ENCODE measurements at regions not wholly inside any gene's neighbourhood (a gene's known extent, or its start where the extent isn't known, plus 50 kb on each side); places are given as distances from the start of the nearest gene placed in this dataset.

DNA sequence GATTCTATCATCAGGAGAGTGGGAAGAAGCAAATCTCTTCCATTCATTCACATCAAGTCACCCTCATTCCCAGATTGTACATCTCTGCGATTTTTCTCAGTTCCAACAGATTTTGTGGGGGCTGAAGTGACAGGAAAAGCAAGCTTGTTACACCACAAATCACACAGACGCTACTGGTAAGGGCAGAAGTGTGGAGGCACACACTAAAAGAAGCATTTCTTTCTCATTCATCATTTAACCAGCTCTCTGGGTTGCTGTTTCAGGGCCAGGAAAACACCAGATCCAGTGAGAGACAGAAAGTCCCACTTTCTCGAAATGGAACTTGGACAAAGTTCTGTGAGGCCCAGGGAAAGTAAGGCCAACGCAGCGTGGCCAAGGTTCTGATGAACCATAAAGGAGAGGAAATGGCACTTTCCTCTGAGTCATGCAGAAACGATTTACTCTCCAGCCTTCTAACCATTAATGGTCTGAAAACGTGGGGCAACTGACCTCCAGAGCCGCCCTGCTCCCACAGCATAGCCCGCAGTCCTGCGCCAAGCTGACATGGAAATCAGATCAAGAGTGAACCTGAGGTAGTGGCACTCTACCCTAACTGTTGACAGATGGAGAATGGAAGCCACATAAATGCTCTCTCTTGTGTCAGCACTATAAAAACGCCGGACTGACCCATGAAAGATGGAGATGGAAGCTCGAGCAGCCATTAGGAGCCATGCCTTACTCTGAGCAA, 191.0 kb downstream of the C1D start:
- peak; percentile 30 for DNase-seq (ENCODE audit: low spot score)
- Histone ChIP-seq H3K27ac (no peak overlapping the region), H3K4me2 (no peak overlapping the region)

GRCh38 chr2:67872481-67872880, 190.3 kb downstream of the C1D start:
- H3K9me3 ChIP-seq (ENCODE audit: low read depth): no peaks in the 10 kb centered on the region
- peaks cover 5% of the 10 kb centered on the region for H3K4me1 ChIP-seq (ENCODE audit: insufficient read depth)
- H3K79me2 ChIP-seq: no peaks in the 10 kb centered on the region
- no peak for TF ChIP-seq EZH2phosphoT487 (IDR thresholded peaks at IDR 0.05; ENCODE audit: low read depth, severe bottlenecking, unreplicated experiment)
- TF ChIP-seq, protein P1, sequence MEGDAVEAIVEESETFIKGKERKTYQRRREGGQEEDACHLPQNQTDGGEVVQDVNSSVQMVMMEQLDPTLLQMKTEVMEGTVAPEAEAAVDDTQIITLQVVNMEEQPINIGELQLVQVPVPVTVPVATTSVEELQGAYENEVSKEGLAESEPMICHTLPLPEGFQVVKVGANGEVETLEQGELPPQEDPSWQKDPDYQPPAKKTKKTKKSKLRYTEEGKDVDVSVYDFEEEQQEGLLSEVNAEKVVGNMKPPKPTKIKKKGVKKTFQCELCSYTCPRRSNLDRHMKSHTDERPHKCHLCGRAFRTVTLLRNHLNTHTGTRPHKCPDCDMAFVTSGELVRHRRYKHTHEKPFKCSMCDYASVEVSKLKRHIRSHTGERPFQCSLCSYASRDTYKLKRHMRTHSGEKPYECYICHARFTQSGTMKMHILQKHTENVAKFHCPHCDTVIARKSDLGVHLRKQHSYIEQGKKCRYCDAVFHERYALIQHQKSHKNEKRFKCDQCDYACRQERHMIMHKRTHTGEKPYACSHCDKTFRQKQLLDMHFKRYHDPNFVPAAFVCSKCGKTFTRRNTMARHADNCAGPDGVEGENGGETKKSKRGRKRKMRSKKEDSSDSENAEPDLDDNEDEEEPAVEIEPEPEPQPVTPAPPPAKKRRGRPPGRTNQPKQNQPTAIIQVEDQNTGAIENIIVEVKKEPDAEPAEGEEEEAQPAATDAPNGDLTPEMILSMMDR (IDR thresholded peaks at IDR 0.05; ENCODE audit: poor library complexity): no peak
- TF ChIP-seq EZH2 (IDR thresholded peaks at IDR 0.05; ENCODE audit: borderline replicate concordance): no peak
- H2AFZ ChIP-seq: no peak overlapping the region
- WGBS (ENCODE audit: low lambda C conversion rate, missing lambda C conversion rate): 72% methylated on average over 2 of the region's 2 CpGs
- H3K27me3 ChIP-seq: no peaks in the 10 kb centered on the region
- no peak for DNase-seq (ENCODE audit: low spot score)
- H3K4me3 ChIP-seq: no peak overlapping the region
- no peaks in the 10 kb centered on the region for H3K36me3 ChIP-seq (replicated peaks; ENCODE audit: insufficient read depth, low read depth)
- no peak overlapping the region for H3K4me2 ChIP-seq
- H3K9me2 ChIP-seq (replicated peaks; ENCODE audit: insufficient read depth): no peaks in the 10 kb centered on the region
- H3K27ac ChIP-seq: no peak overlapping the region
- H4K20me1 ChIP-seq (ENCODE audit: insufficient read depth, poor library complexity, severe bottlenecking): no peaks in the 10 kb centered on the region

More for the DNA sequence above, 191.0 kb downstream of the C1D start:
- Histone ChIP-seq H3K27me3 (no peaks in the 10 kb centered on the region), H3K4me1 (ENCODE audit: insufficient read depth) (peaks cover 5% of the 10 kb centered on the region), H3K4me3 (no peak overlapping the region), H2AFZ (no peak overlapping the region), H3K9me2 (replicated peaks; ENCODE audit: insufficient read depth) (no peaks in the 10 kb centered on the region), H3K36me3 (replicated peaks; ENCODE audit: insufficient read depth, low read depth) (no peaks in the 10 kb centered on the region), H3K79me2 (no peaks in the 10 kb centered on the region), H3K9me3 (ENCODE audit: low read depth) (no peaks in the 10 kb centered on the region), H4K20me1 (ENCODE audit: insufficient read depth, poor library complexity, severe bottlenecking) (no peaks in the 10 kb centered on the region)
- 65% methylated on average over 13 of the region's 13 CpGs for WGBS (ENCODE audit: low lambda C conversion rate, missing lambda C conversion rate)
- TF ChIP-seq EZH2 (IDR thresholded peaks at IDR 0.05; ENCODE audit: borderline replicate concordance) (no peak), EZH2phosphoT487 (IDR thresholded peaks at IDR 0.05; ENCODE audit: low read depth, severe bottlenecking, unreplicated experiment) (no peak)
- TF ChIP-seq, protein P1 (IDR thresholded peaks at IDR 0.05; ENCODE audit: poor library complexity): no peak

DNA sequence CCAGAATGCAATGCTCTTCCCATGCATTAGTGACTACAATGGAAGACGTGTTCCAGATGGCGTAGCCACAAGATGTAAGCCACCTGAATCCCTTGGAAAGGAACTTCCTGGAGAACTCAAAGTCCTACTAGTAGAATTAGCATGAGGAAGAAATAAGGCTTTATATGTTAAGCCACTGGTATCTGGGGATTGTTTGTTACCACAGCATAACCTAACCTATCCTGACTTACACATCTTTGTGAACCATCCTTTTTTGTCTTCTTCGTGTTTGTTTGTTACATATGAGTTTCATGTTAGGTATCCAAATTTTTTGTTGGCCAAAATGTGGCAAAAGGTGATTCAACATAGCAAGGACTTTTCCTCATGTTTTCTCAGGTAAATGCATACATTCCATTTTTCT, 188.9 kb downstream of the C1D start:
- WGBS (ENCODE audit: low lambda C conversion rate, missing lambda C conversion rate): 95% methylated on average over 3 of the region's 3 CpGs
- no peaks in the 10 kb centered on the region for H3K27me3 ChIP-seq

More for the DNA sequence above, 188.9 kb downstream of the C1D start:
- no peak for DNase-seq (ENCODE audit: low spot score)
- H3K79me2 ChIP-seq: no peaks in the 10 kb centered on the region
- H3K27ac ChIP-seq: no peak overlapping the region
- H3K4me2 ChIP-seq: no peak overlapping the region
- H3K36me3 ChIP-seq (replicated peaks; ENCODE audit: insufficient read depth, low read depth): no peaks in the 10 kb centered on the region
- no peaks in the 10 kb centered on the region for H3K9me2 ChIP-seq (replicated peaks; ENCODE audit: insufficient read depth)
- H4K20me1 ChIP-seq (ENCODE audit: insufficient read depth, poor library complexity, severe bottlenecking): no peaks in the 10 kb centered on the region
- no peak overlapping the region for H2AFZ ChIP-seq
- H3K4me1 ChIP-seq (ENCODE audit: insufficient read depth): peaks cover 5% of the 10 kb centered on the region
- no peaks in the 10 kb centered on the region for H3K9me3 ChIP-seq (ENCODE audit: low read depth)
- no peak overlapping the region for H3K4me3 ChIP-seq
- TF ChIP-seq EZH2 (IDR thresholded peaks at IDR 0.05; ENCODE audit: borderline replicate concordance) (no peak), EZH2phosphoT487 (IDR thresholded peaks at IDR 0.05; ENCODE audit: low read depth, severe bottlenecking, unreplicated experiment) (no peak)
- TF ChIP-seq, protein P1 (IDR thresholded peaks at IDR 0.05; ENCODE audit: poor library complexity): no peak

Measured in hepatocyte (in vitro differentiated cells).